ENCODE measurements at regions not wholly inside any gene's neighbourhood (a gene's known extent, or its start where the extent isn't known, plus 50 kb on each side); places are given as distances from the start of the nearest gene placed in this dataset.

GRCh38 chr1:168888418-168888817, 159.4 kb upstream of the DPT start:
- no peak for DNase-seq (ENCODE audit: low read depth, low spot score)
- in situ Hi-C loops (cut with HindIII; ENCODE audit: low sequenced_read_pairs), result no loop called here
- H3K4me3 ChIP-seq (ENCODE audit: low read depth, low read length), result no peak overlapping the region
- TF ChIP-seq CTCF (IDR thresholded peaks at IDR 0.05; ENCODE audit: low read depth, low read length), result no peak

GRCh38 chr1:168892931-168893330, 163.9 kb upstream of the DPT start:
- no peak for TF ChIP-seq CTCF (IDR thresholded peaks at IDR 0.05; ENCODE audit: low read depth, low read length)
- no peak for DNase-seq (ENCODE audit: low read depth, low spot score)
- in situ Hi-C loops (cut with HindIII; ENCODE audit: low sequenced_read_pairs), result no loop called here
- H3K4me3 ChIP-seq (ENCODE audit: low read depth, low read length), result no peak overlapping the region

- in situ Hi-C loops (cut with HindIII; ENCODE audit: low sequenced_read_pairs), result no loop called here
- no peak for TF ChIP-seq CTCF (IDR thresholded peaks at IDR 0.05; ENCODE audit: low read depth, low read length)
- no peak for DNase-seq (ENCODE audit: low read depth, low spot score)
- no peak overlapping the region for H3K4me3 ChIP-seq (ENCODE audit: low read depth, low read length)
These were observed 164.4 kb upstream of the DPT start for GRCh38 chr1:168893359-168893801.

- in situ Hi-C loops (cut with HindIII; ENCODE audit: low sequenced_read_pairs), result no loop called here
- H3K4me3 ChIP-seq (ENCODE audit: low read depth, low read length), result no peak overlapping the region
- TF ChIP-seq CTCF (IDR thresholded peaks at IDR 0.05; ENCODE audit: low read depth, low read length), result no peak
- no peak for DNase-seq (ENCODE audit: low read depth, low spot score)
These were observed 165.4 kb upstream of the DPT start for GRCh38 chr1:168894397-168894903.

- no peak overlapping the region for H3K4me3 ChIP-seq (ENCODE audit: low read depth, low read length)
- no peak for TF ChIP-seq CTCF (IDR thresholded peaks at IDR 0.05; ENCODE audit: low read depth, low read length)
- in situ Hi-C loops (cut with HindIII; ENCODE audit: low sequenced_read_pairs), result no loop called here
- no peak for DNase-seq (ENCODE audit: low read depth, low spot score)
These were observed 168.2 kb upstream of the DPT start for GRCh38 chr1:168897249-168897648.

- DNase-seq (ENCODE audit: low read depth, low spot score), result no peak
- in situ Hi-C loops (cut with HindIII; ENCODE audit: low sequenced_read_pairs), result no loop called here
- TF ChIP-seq CTCF (IDR thresholded peaks at IDR 0.05; ENCODE audit: low read depth, low read length), result no peak
- no peak overlapping the region for H3K4me3 ChIP-seq (ENCODE audit: low read depth, low read length)
These were observed 174.3 kb upstream of the DPT start for GRCh38 chr1:168903237-168903830.
